ENCODE measurements at regions not wholly inside any gene's neighbourhood (a gene's known extent, or its start where the extent isn't known, plus 50 kb on each side); places are given as distances from the start of the nearest gene placed in this dataset.

GRCh38 chr3:130263708-130264107 lies 81.8 kb upstream of the COL6A5 start:
- DNase-seq = no peak

DNA sequence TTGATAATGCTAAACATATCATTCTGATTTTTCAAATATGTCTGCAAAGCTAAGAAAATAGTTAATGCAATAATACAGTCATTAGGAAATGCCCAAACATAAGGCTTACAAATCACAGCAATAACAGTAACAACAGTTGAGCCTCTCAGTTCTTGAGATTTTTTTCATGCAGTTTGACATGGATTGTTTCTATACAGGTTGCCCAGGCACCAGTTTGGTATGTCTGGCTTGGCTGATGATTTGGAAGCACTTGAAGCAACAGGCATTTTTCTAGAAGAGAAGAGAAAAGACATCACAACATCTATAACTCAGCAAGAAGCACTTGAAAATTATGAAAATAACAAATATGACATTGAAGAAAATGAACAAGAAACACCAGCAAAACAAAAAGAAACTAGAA lies 78.7 kb upstream of the COL6A5 start:
- DNase-seq = no peak

DNA sequence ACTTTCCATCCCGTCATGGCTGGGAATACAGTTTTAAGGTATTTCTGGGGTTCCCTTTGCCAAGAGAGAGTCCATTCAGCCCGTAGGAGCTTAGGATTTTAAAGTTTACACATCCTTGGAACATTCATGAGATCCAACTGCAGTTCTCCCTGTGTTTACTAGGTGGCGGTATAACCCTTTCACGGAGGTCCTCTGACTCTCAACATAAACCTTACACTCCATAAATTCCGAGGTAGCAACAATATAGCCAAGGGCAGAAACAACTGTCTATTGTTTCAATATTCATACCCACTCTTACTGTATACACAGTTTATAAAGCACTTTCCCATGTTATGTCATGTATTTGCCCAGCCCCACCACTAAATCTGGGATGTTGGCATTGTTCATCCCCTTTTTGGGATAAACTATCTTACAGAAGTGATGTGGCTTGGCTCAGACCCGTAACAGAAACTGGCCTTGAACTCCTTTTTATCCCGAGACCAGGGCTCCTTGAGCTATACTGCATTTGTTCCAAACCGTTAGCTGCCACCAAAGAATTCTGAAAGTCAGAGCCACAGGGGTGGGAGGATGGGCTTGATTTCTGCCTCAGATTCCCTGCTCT lies 69.2 kb upstream of the COL6A5 start:
- DNase-seq = peak; percentile 33

DNA sequence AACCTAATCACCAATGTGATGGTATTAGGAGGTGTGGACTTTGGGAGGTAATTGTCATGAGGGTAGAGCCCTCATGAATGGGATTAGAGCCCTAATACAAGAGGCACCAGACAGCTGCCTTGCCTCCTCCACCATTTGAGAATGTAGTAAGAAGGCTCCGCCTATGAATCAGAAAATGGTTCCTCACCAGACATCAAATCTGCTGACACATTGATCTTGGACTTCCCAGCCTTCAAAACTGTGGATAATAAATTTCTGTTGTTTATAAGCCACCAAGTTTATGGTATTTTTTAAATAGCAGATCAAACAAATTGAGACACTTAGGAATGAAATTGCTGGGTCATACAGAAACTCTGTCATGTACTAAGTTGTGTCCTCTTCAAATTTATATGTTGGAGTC lies 56.8 kb upstream of the COL6A5 start:
- DNase-seq = no peak

- DNase-seq = no peak
These were observed 54.3 kb upstream of the COL6A5 start for GRCh38 chr3:130291148-130291547.

- DNase-seq = no peak
These were observed 52.2 kb upstream of the COL6A5 start for GRCh38 chr3:130293247-130293646.
